GM06990 (cell line): ENCODE measurements at regions not wholly inside any gene's neighbourhood (a gene's known extent, or its start where the extent isn't known, plus 50 kb on each side); places are given as distances from the start of the nearest gene placed in this dataset.
"Not testable (repeated sequence)": the region's sequence is repeated elsewhere in the genome, so short reads cannot be mapped to it uniquely, and the experiment has no call there.

Source experiments
- DNase-seq: peaks from one replicate; pipeline ENCODE4 v3.0.0-alpha.2; 2011; ENCODE audit not compliant: insufficient read length; ENCODE audit errors: extremely low read depth
- H3K27me3 ChIP-seq: replicated peaks from 2 replicates; pipeline ENCODE4 v1.6.0; 2011; ENCODE audit warnings: low read length; ENCODE audit not compliant: control insufficient read depth, insufficient read depth
- H3K36me3 ChIP-seq: 2 replicates; pipeline ENCODE4 v1.5.1; 2011; ENCODE audit warnings: low read length; ENCODE audit not compliant: control insufficient read depth, insufficient read depth
- H3K4me3 ChIP-seq: replicated peaks from 2 replicates; pipeline ENCODE4 v1.5.1; 2011; ENCODE audit warnings: low read depth, mild to moderate bottlenecking, control low read depth, low read length
- CTCF ChIP-seq: IDR thresholded peaks from 2 replicates; pipeline ENCODE4 v1.5.1; 2011; ENCODE audit warnings: low read length, control low read depth, mild to moderate bottlenecking, inconsistent platforms; ENCODE audit not compliant: insufficient read depth, poor library complexity, severe bottlenecking

DNA sequence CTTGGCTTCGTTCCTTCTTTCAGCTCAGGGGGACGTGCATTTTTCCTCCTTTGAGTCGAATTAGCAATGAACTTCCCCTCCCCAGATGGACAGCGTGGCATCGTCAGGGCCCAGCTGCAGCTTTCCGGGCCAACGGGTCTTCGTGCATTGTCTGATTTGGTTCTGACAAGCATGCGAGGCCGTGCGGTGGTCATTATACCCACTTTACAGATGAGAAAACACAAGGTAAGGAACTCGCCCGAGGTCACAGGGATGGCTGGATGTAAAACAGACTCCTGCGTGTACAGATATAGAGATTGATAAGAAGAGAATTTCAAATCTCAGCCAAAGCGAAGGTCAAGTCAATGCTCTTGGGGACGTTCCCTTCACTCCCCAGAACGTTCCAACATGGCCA, 187.6 kb upstream of the SULF2 start:
- DNase-seq = no peak
- no peak overlapping the region for H3K4me3 ChIP-seq
- H3K27me3 ChIP-seq = no peaks in the 10 kb centered on the region
- no peak for TF ChIP-seq CTCF
- no peaks in the 10 kb centered on the region for H3K36me3 ChIP-seq

DNA sequence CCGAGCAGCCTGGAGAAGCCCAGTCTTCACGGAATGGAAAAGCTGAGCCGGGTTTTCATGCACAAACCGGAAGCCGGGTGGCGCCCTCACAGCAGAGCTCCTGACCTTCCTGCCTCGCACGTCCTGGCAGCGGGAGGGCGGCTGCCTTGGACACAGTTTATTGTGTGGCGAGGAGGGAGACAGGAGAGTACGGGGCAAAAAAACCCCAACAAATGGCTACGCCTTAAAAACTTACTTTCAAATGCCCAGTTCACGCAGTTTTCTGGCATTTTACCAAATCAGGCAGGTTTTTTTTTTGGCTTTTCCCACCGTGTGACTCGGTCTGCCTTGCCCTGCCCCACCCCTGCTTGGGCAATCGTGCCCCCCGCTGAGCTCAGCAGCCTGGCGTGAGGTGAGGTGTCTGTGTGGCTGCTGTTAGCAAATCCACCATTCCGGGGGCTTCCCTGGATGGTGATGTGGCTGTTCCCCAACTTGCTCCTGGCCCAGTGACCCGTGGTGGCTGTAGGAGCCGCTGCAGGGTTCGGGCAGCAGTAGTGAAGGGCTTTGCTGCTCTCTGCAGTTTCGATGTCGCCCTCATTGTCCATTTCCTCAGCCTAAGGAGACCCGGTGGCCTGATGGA, 187.1 kb upstream of the SULF2 start:
- not testable (repeated sequence) for H3K36me3 ChIP-seq, H3K4me3 ChIP-seq, DNase-seq, H3K27me3 ChIP-seq

GRCh38 chr20:47971058-47971791, 185.9 kb upstream of the SULF2 start:
- H3K4me3 ChIP-seq = no peak overlapping the region
- no peak for TF ChIP-seq CTCF
- no peak for DNase-seq
- H3K36me3 ChIP-seq = no peaks in the 10 kb centered on the region
- no peaks in the 10 kb centered on the region for H3K27me3 ChIP-seq

DNA sequence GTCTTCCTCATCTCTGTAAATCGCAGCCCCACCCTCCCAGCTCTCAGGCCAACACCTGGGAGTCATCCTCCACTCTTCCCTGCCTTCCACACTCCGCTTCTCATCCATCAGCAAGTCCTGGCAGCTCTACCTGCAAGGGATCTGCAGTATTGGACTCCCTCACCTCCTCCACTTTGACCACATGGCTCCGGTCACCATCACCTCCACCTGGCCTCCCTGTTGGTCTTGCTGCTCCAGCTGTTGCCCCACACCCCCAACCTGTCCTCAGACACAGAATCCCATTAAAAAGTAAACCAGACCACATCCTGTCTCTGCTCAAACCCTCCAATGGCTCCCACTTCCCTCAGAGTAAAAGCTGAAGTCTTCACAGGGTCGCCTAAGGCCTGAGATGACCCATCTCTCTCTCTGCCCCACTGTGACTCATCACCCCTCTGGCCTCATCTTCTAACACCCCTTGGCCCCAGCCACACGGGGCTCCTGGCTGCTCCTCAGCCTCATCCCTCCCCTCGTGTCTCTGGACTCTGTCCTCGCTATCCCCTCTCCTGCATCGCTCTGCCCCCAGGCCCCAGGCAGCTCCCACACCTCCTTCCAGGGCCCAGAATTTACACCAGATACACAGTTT, 185.1 kb upstream of the SULF2 start:
- no peak for DNase-seq
- Histone ChIP-seq H3K4me3 (no peak overlapping the region), H3K36me3 (no peaks in the 10 kb centered on the region), H3K27me3 (no peaks in the 10 kb centered on the region)
- no peak for TF ChIP-seq CTCF

- TF ChIP-seq CTCF = no peak
- H3K4me3 ChIP-seq = no peak overlapping the region
Observed at GRCh38 chr20:47969426-47969825, 184.1 kb upstream of the SULF2 start.

DNA sequence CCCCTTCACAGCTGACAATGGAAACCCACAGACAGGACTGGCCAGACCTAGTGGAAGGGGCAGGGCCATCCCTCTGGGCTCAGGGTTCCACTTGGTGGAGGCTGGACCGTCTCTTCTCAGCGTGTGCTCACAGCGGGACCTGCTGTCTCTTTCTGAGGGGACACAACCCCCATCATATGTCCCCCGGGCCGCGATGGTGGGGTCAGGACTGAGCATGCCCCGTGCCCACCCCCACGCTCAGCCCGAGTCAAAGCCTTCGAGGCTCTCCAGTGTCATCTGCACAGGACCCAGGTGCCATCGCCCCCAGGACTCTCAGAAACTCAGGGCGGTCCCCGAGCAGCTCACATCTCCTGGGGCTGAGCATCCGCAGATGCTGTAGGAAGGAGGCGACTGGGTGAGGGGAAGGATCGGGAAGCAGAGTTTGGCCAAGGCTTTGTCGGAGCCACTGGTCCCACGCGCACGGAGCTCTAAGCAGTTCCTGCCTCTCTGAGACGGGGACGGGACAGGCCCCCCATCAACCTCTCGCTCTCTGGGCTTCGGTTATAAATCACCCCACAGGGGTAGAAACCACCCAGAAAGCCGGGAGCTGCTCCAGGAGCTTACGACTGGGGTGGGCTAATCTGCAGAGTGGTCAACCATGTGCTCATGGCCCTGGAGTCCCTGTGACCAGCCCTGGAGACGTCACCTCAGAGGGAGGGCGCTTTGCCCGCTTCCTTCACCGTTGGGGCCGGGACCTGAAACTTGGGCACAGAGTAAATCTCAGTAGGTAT, 183.4 kb upstream of the SULF2 start:
- DNase-seq = no peak
- Histone ChIP-seq H3K27me3 (no peaks in the 10 kb centered on the region), H3K4me3 (no peak overlapping the region), H3K36me3 (no peaks in the 10 kb centered on the region)
- no peak for TF ChIP-seq CTCF

More at GRCh38 chr20:47969426-47969825, 184.1 kb upstream of the SULF2 start:
- no peak for DNase-seq
- Histone ChIP-seq H3K27me3 (no peaks in the 10 kb centered on the region), H3K36me3 (no peaks in the 10 kb centered on the region)
